ENCODE measurements at regions not wholly inside any gene's neighbourhood (a gene's known extent, or its start where the extent isn't known, plus 50 kb on each side); places are given as distances from the start of the nearest gene placed in this dataset.

DNA sequence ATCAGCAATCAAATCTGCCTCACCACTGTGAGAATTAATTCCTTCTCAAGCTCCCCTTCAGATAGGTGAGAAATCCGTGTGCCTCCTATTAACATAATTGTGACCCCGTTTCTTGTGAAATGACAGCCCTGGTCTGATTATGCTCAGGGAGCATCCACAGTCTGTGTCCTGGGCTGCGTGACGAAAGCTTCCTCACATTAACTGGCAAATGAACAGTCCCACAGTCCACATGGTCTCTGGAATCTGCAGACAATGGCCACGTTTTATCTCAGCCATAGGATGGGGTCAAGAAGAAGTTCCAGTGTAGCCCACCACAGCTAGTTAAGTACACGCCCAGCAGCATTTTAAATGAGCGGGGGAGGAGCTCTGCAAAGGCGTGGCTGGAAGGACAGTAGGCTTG, 229.2 kb downstream of the RPS24 start:
- no peak for DNase-seq (ENCODE audit: insufficient read length, low spot score)
- no peak for FAIRE-seq

DNA sequence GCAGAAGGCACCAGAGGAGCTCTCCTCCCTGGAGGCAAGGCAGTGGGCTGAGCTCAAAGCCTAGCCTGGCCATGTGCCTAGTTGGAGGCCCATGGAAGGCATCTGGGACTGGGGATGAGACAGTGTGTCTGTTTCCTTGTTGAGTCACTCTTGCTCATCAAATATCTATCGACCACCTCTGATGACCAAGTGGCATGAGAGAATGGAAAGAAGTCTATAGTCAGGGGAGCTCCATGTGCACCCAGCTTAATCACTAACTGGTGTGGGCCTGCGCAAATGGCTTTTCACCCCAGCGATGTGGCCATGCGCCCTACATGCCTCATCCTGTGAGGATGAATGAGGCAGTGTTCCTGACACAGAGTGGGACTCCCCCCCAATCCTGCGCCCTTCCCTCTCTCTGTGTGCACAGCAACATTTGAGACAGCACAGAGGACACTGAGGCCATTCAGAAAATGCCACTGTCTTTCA, 229.9 kb downstream of the RPS24 start:
- FAIRE-seq, result no peak

DNA sequence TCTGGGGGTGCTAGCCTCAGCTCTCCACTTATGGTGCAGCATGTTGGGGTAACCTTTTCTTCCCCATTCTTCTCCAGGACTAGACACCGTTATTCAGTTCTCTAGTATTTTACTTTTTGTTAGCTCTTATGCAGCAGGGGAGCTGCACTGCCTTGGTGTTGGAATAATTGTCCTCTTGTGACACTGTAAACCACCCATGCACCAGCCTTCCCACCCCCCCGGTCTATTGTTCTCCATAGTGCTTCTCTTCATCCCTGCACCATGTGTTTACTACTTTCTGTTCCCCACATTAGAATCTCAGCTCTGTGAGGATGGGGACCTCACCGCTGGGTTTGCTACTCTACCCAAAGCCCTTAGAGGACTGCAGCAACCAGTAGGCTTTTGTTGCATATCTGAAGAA, 230.7 kb downstream of the RPS24 start:
- no peak for FAIRE-seq
- DNase-seq (ENCODE audit: insufficient read length, low spot score), result no peak

More for the DNA sequence above, 229.9 kb downstream of the RPS24 start:
- no peak for DNase-seq (ENCODE audit: insufficient read length, low spot score)

GRCh38 chr10:78266741-78267469, 233.2 kb downstream of the RPS24 start:
- DNase-seq (ENCODE audit: insufficient read length, low spot score), result no peak
- FAIRE-seq, result no peak

DNA sequence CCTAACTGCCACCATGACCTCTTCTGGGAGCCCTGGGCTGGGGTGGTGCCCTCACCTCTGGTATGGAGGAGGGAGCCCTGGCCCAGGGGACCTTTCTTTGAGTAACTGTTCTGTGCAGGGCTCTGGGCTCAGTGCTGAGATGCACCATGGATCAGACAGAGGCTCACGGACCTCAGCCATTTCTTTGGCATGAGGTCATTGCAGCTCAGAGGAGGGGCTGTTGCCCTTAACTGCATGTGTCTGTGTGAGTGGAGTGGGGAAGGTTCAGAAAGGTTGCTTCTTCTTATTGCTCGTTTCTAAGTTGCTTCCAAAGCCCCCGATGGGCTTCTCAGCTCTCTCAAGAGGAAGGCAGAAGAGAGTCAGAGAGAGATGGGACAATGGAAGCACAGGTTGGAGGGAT, 233.9 kb downstream of the RPS24 start:
- DNase-seq (ENCODE audit: insufficient read length, low spot score) (no peak), FAIRE-seq (no peak)

DNA sequence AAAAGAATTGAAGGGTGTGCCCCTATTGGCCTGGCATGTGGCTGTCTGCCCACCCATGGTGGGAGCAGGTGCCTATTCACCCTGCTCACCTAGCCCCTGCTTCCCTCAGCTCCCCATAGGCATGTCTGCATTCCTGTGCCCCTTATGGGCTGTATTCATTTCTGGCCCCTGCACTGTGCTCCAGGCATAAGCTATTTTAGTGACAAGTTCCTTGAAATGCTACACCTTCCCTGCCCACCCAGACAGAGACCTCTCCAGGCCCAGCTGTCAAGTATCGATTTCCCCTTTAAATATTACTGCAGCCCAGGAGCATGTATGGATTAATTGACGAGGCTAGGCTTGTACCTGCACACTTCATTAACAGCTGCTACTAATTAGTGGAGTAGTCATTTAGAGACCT, 235.4 kb downstream of the RPS24 start:
- no peak for FAIRE-seq
- no peak for DNase-seq (ENCODE audit: insufficient read length, low spot score)

GRCh38 chr10:78272329-78272728, 238.7 kb downstream of the RPS24 start:
- no peak for FAIRE-seq
- DNase-seq (ENCODE audit: insufficient read length, low spot score), result no peak

DNA sequence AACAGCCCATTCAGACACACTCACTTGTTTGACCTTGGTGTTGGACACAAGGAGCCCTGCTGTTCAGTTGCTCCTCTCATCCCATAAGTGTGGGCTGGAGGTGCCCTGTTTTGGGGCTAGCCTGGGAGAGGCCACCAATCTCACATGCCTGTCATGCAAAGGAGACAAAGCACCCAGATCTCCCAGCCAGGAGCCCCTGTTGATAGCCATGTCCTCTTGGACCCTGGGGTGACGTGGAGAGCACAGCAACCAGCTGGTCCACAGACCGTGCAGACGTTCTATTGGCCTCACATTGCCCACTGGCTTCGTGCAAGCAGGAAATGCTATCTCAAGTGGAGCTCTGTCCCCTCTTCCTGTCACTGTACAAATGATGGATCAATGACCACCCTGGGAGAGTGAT, 240.8 kb downstream of the RPS24 start:
- DNase-seq (ENCODE audit: insufficient read length, low spot score), result no peak
- FAIRE-seq, result no peak

GRCh38 chr10:78276139-78276538, 242.5 kb downstream of the RPS24 start:
- no peak for FAIRE-seq

DNA sequence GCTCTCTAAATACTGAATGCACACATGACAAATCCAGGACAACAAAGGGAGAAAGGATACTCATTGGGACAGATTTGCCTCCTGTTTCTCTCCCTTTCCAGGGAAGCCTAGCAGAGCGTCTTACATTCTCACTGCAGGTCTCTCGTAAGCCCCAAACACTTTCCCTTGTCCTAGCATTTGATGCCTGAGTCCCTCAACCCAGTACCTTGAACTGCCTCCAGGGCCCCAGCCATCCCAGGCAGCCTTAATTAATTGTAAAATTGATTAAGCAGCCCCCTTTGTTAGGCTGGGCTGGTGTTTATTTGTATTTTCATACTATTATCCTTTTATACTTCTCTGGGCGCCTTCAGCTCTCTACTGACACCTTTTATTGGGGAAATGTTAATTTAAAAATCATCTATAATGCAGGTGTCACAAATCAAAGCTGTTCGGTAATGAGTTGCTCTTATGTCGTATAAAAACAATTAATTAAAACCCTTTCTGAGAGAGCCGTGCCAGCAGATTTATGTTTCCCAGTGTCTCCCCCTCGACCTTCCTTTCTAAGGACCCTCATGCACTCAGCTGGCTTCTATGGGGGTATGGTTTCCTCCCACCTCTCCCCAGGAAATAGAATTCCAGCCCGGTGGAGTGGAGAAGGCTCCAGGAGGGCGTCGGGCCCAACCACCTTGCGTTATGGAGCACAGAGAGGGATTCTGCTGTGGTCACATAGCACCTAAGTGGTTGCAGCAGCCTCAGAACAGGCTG, 243.8 kb downstream of the RPS24 start:
- DNase-seq (ENCODE audit: insufficient read length, low spot score), result no peak
- FAIRE-seq, result no peak

More at GRCh38 chr10:78276139-78276538, 242.5 kb downstream of the RPS24 start:
- DNase-seq (ENCODE audit: insufficient read length, low spot score), result no peak

DNA sequence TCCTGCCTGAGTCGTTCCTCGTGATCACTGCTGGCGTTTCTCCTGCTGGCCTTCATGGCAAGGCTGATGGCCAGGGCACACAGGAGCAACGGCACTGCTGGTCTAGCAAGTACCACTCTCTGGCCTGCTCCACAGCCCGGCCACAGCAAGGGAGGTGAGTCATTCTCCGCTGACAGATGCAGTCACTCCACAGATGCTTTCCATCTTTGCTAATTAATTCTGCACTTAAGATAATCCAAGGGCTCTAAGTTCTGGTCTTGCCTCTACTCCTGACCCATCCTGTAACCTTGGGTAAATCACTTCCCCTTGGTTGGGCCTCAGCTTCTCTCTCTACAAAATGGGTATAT, 244.4 kb downstream of the RPS24 start:
- DNase-seq (ENCODE audit: insufficient read length, low spot score), result no peak
- no peak for FAIRE-seq

- DNase-seq (ENCODE audit: insufficient read length, low spot score), result no peak
- no peak for FAIRE-seq
Measured at GRCh38 chr10:78279756-78280155, 246.1 kb downstream of the RPS24 start.

DNA sequence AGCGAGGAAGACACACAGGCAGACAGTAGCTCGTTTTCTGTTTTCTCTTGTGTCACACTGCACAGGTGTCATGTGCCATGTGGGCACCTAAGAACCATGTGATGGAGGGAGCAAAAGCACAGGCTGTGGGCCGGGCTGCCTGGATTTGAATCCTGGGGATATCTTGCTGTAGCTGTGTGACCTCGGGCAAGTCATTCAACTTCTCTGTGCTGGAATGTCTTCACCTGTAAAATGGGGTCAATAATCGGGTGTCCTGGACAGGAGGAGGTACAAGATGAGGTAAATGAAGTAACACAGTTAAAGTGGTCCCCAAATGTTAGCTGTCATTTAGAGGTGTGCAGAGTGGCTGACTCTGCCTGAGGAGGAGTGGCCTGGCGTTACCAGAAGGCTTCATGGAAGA, 246.9 kb downstream of the RPS24 start:
- no peak for FAIRE-seq
- DNase-seq (ENCODE audit: insufficient read length, low spot score), result no peak

DNA sequence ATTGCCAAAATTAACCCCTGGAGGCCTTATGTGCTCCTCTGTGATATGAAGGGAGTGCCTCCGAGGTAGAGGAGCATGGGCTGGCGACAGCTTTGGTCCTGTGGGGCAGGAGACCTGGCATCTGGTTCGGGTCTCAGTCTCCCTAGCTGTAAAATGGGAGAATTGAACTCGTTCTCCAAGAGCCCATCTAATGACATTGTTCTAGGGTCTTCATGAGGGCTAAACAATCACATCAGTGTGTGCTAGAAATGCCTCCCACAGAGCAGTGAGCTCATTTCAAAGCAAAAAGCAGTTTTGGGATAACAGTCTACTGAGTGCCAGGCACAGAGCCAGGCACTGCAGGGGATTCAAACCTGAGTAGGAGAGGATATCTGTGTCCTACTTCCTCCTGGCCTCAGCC, 248.0 kb downstream of the RPS24 start:
- FAIRE-seq, result no peak
- no peak for DNase-seq (ENCODE audit: insufficient read length, low spot score)

DNA sequence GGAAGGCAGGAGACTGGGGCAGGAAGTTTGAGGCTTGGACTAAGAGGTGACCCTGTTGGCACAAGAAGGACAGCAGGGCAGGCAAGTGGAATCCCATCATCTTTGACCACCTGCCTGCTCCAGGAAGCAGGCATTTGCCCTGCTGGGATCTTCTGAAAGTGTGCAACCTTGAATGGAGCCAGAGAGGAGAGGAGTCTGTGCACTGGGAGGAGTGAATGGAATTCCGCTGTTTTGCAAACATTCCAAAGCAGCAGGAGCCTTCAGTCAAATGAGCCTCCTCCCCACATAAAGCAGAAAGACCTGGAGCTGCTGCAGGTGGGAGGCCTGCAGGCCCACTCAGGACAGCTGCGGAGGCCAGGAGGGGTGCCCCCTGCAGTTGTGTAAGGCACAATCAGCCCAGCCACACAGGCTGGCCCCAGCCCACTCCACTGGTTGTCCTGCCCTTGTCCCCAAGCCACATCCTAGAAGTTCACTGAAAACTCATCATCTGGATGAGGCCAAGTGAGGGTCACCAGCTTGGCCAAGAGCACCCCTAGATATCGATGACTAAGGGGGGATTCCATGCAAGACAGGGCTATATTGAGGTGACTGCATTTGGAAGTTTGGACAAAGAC, 249.5 kb downstream of the RPS24 start:
- no peak for FAIRE-seq
- no peak for DNase-seq (ENCODE audit: insufficient read length, low spot score)

DNA sequence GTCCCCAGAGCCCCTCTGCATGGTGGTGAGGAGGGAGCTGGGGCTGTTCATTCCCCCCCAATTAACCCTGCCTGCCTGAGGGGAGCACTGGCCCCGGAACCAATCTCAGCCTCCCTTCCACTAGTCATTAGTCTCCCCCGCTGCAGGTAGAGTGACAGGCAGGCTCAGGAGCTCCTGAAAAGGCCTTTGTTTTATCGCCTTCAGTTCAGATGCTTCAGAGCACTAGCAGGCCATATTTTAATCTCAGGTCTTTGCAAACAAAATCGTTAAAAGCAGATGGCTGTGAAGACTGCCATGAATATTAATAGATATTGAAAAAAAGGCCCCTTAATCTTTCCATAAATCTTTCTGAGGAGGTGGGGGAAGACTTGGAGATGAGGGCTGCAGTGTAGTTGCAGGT, 250.7 kb downstream of the RPS24 start:
- DNase-seq (ENCODE audit: insufficient read length, low spot score), result no peak

DNA sequence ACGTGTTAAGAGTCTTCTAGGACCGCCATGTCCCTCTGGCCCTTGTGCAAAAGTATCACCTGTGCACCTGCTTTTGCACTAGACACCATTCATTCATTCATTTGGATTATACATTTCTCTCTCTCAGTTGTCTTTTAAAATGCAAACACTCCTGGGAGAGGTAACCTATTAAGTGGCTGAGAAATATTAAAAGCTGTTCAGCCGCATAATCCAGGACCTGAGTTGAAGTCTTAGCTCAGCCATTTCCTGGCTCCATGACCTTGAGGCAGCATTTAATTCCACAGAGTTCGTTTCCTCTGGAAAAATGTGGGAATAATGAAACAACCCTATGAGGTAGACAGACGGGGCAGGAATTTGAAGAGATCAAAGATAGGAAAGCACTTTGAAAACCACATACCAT, 251.6 kb downstream of the RPS24 start:
- no peak for DNase-seq (ENCODE audit: insufficient read length, low spot score)

More for the DNA sequence above, 250.7 kb downstream of the RPS24 start:
- FAIRE-seq, result no peak

GRCh38 chr10:78286186-78286585, 252.5 kb downstream of the RPS24 start:
- DNase-seq (ENCODE audit: insufficient read length, low spot score) (no peak), FAIRE-seq (no peak)

More for the DNA sequence above, 251.6 kb downstream of the RPS24 start:
- FAIRE-seq, result no peak

- FAIRE-seq (no peak), DNase-seq (ENCODE audit: insufficient read length, low spot score) (no peak)
Measured at GRCh38 chr10:78286668-78287067, 253.0 kb downstream of the RPS24 start.

DNA sequence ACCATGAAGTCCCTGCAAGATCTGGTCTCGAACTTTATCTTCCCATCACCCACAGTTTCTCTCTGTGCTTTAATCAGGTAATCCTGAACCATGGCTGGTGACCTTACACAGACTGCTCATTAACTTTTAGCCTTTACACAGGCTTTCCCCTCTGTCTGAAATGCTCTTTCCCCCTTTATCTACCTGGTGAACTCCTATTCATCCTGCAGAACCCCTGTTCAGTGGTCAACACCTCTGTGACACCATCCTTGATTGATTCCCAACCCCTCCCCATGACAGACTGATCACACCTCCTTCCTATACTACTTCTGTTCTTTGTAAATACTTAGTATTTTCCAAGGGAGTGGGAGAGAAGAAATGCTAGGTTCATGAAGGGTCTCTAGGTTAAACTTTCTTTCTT, 254.0 kb downstream of the RPS24 start:
- DNase-seq (ENCODE audit: insufficient read length, low spot score) (no peak), FAIRE-seq (no peak)

GRCh38 chr10:78288663-78289062, 255.0 kb downstream of the RPS24 start:
- no peak for FAIRE-seq
- DNase-seq (ENCODE audit: insufficient read length, low spot score), result no peak

Measured in GM19239 (cell line).